Suppressor macrophage treated with lipopolysaccharide for 4 hours (primary cell): ENCODE measurements at regions not wholly inside any gene's neighbourhood (a gene's known extent, or its start where the extent isn't known, plus 50 kb on each side); places are given as distances from the start of the nearest gene placed in this dataset.

ENCODE experiments used
- DNase-seq: peaks from one replicate; pipeline ENCODE4 v3.0.0-alpha.2; 2020

DNA sequence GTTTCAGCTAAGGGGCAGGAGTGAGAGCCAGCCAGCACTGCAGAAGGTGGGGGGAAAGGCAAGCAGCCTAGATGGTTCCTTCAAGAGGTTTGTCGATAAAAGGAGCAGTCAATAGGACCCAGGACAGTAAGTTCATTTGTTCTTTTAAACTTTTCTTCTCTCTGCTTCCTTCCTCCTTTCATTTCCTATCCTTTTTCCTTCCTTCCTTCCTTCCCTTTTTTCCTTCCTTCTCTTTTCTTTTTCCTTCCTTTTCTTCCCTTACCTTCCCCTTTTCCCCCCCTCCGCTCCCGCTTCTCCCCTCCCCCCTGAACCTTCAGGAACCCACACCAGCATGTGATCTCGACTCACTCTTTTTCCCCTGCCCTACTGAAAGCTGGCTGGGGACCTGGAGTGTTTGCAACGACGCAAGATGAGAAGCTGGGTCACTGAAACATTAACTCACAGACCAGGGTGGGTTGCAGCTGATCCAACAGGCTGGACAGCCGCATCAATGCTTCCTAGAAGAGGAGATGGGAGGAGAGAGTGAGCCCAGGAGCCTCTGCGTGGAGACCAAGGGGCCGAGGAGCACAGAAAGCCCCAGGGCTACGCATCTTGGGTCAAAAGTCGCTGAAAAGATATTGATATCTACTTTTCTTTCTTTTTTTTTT, 103.4 kb upstream of the SDK1 start:
- no peak for DNase-seq

- DNase-seq: no peak
Measured at GRCh38 chr7:3198316-3198715, 102.7 kb upstream of the SDK1 start.

DNA sequence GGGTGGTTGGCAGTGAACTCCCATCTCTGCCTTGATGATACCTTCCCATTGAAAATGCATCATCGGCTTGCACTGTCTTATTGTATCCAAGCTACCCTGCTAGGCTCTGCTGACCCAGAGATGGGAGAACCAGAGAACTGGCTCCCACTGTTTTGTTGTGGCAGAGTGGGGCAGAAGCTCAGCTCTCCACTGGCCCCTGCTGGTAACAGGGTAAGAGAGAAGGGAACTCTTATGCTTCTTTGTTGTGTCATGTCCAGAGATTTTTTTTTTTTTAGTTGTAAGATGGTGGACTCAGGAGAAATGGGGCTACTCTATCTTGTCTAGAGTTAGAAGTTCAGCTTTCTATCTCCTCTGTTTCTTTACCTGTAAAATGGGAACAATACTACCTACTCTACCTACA, 100.5 kb upstream of the SDK1 start:
- peak; percentile 10 for DNase-seq

DNA sequence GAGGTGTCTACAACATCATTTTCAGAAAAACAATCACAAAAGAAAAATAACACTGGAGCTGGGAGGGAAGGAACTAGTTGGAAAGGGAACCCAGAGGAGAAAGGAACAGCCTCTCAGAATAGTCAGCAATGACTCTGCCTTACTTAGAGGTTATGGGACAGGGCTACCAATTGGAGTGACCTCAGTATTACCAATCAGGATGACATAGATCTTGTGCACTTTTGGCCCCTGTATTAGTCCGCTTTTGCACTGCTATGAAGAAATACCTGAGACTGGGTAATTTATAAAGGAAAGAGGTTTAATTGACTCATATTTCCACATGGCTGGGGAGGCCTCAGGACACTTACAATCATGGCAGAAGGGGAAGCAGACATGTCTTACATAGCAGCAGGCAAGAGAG, 99.7 kb upstream of the SDK1 start:
- no peak for DNase-seq

GRCh38 chr7:3201937-3202710, 98.9 kb upstream of the SDK1 start:
- DNase-seq: peak; percentile 7

DNA sequence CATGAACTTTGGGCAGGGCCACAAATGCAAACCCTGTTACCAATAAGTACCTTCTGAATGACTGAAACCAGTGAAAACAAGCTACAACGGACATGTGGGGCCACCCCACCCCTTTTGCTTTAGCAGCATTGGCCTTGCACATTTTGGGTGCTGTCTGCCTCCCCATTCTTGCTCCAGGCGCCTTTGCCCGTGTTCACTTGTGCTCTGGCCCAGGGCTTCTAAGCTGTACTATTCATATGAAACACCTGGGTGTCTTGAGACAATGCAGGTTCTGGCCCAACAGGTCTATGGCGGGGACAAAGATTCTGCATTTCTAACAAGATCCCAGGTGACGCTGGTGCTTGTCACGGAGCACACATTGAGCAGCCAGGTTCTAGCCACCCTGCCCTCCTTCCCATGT, 96.5 kb upstream of the SDK1 start:
- DNase-seq: no peak

DNA sequence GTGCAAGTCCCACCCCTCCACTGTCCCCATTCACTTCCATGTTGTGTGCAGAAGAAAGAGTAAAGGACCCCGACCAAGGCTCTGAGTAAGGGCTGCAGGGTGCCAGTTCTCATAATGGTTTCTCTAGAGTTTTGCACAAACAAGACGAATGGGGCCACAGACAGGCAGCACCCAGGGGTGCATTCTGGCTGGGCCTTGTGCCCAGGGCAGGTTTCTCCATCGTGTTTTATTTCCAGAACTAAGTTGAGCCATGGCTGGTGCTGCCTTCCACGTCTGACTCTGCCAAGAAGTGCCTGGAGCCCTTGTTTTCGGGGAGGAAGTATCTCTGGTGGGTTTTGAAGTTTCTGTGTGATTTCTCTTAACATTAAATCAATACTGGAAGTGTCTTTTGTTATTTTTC, 95.0 kb upstream of the SDK1 start:
- DNase-seq: no peak

- no peak for DNase-seq
Measured at GRCh38 chr7:3206771-3207191, 94.3 kb upstream of the SDK1 start.

- DNase-seq: no peak
Measured at GRCh38 chr7:3207387-3207902, 93.6 kb upstream of the SDK1 start.

DNA sequence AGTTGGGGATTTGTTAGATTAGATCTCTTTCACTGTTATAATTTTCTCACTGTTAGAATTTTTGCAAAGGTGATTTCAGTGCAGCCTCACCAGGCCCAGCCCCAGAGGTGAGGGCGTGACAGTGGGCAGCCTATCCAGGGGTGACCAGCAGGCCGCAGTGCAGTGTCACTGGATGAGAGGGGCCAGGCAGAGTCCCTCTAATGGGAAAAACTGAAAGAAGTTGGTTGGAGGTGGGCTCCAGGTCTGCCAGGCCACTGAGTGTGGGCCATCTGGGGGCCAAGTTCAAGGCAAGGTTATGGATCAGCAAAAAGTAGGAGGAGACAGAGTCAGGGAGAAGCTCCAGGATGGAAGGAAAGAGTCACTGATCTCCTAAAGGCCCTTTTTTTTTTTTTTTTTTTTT, 90.5 kb upstream of the SDK1 start:
- DNase-seq: no peak

DNA sequence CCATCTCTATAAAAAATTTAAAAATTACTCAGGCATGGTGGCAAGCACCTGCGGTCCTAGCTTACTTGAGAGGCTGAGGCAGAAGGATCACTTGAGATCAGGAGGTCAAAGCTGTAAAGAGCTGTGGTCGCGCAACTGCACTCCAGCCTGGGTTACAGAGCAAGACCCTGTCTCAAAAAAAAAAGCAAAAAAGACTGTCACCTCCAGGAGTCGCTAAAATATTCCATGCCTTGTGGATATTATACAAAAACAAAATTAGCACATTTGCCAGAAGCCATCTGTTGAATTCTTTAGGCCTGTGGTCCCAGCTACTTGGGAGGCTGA, 87.0 kb upstream of the SDK1 start:
- DNase-seq: no peak

DNA sequence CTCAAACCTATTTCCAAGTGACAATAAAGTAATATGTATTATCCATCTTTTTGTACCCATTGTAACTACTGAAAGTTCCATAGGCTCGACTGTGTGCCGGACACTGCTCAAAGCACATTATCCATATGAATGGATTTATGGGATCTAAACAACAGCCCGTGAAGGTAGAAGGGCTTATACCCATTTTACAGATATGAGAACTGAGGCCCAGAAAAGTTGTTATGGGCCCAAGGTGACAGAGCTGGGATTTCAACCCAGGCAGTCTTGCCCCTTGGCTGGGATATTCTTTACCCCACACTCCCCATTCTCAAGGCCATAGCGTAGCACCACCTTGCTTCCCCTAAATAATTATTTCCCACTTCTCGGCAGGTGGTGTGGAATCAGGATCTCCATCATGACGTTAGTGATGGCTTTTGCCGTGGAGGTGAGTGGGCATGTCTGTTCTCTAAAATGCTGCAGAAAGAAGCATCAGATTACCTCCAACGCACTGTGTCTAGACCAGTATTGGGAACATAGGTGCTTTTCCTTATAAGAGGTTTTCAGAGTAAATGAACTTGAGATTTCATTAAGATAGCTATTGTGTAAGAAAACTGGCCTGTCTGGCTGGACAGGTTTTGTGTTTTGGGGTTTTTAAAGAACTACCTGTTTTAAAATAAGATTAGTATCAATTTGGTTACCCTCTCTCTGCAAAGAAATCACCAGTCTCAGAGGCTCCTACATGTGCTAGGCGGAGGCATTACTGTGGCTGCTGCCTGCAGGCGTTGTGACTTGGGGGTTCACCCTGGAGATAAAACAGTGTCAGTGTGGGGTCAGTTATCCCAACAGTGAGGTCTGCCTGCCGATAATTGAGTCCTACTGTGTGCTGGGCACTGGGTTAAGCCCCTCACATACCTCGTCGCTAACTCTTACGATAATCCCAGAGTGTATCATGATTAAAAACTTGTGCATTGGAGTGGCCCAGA, 85.1 kb upstream of the SDK1 start:
- no peak for DNase-seq

GRCh38 chr7:3217166-3217565, 83.9 kb upstream of the SDK1 start:
- no peak for DNase-seq

DNA sequence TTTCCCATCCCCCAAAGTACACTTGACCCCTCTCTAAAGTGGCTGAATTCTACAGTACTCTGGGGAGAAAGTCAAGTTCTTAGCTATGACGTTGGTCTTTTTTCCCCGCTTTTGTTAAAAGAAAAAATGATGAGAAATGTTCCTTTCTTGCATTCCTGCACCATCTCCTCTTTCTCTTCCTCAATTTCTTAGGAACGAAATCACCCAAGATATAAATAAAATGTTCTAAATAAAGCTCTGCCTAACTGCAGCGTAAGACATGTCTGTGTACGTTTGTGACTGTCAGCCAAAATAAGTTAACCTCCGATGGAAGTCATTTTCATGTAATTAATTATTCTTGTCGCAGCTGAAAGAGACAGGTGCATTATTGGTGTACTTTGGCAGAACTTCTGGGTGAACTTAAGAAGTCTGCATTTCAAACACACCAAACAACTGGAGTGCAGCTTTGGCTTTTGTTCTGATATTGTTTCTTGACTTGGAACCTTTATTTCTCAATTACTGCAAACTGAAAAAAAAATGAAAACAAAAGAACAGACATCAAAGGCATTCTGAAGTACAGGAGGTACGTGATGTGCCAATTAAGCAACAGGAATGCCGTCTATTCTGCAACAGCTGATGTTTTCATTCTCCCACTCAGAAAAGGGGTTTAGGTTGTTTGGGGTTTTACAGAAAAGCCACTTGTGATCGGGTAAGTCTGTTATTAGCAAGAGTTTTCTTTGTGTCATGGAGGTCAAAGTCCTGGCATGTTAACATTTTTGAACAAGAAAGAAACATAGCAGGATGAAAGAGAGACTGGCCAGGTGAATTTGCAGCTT, 82.4 kb upstream of the SDK1 start:
- peak; percentile 7 for DNase-seq

GRCh38 chr7:3229904-3230470, 71.1 kb upstream of the SDK1 start:
- DNase-seq: no peak

GRCh38 chr7:3230908-3231307, 70.1 kb upstream of the SDK1 start:
- no peak for DNase-seq

- DNase-seq: no peak
Measured at GRCh38 chr7:3232228-3232627, 68.8 kb upstream of the SDK1 start.

DNA sequence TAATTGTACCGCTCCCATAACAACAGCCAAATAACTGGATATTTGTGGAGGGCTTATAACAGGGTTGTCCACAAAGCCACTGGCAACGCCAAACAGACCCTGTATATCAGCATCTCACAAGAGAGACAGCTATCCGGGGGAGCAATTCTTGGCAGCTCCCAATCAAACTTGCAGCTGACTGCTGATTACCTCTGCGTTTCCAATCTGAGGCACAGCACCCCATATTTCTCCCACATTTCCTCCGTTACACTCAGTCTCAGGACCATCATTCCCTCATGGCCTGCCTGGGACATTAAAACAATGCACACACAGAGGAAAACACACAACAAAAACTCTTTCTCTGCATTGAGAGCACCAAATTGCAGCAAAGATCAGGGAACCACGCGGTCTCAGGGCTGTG, 67.8 kb upstream of the SDK1 start:
- no peak for DNase-seq

DNA sequence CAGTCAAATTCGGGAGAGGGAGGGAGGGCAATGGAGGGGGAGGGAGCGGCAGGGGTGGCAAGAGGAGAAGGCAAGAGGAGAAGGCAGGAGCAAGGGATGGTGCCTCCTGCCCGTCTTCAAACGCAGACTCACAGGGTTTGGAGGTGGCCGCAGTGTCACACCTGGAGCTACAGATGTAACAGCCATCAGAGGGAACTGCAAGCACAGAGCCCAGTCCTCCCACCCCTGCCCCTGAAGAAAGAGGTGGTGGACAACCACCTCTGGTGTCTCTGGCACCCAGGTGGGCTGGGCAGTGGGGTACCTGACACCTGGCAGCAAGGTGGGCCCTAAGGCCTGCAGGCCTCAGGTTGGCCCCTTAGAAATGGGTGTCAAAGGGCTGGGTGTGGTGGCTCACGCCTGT, 67.0 kb upstream of the SDK1 start:
- DNase-seq: no peak

- DNase-seq: no peak
Measured at GRCh38 chr7:3234851-3235250, 66.2 kb upstream of the SDK1 start.

- no peak for DNase-seq
Measured at GRCh38 chr7:3235322-3235721, 65.7 kb upstream of the SDK1 start.

DNA sequence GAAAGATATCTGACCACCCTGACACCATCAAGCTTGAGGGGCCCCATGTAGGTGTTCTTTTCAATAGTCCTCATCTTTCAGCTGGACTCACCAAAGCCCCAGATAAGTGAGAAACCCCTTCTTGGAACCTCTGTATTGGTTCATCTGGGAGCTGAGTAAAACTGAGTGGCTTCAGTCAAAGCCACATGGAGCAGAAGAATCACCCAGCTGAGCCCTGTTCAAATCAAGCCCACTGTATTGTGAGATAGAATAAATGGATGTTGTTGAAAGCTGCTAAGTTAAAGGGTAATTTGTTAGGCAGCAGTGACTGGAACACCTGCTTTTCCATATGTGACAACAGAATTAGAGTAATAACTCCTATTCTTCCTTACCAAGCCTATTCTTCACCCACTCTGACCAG, 64.8 kb upstream of the SDK1 start:
- DNase-seq: no peak
